ENCODE measurements at regions not wholly inside any gene's neighbourhood (a gene's known extent, or its start where the extent isn't known, plus 50 kb on each side); places are given as distances from the start of the nearest gene placed in this dataset.
"Not testable (repeated sequence)": the region's sequence is repeated elsewhere in the genome, so short reads cannot be mapped to it uniquely, and the experiment has no call there.

GRCh38 chr2:16194096-16194390, 253.7 kb downstream of the MYCN start:
- DNase-seq (ENCODE audit: low read depth): no peak

GRCh38 chr2:16192416-16193216, 252.3 kb downstream of the MYCN start:
- DNase-seq (ENCODE audit: low read depth): no peak

- DNase-seq (ENCODE audit: low read depth): no peak
Observed at GRCh38 chr2:16191431-16192200, 251.3 kb downstream of the MYCN start.

- no peak for DNase-seq (ENCODE audit: low read depth)
Observed at GRCh38 chr2:16190446-16191270, 250.3 kb downstream of the MYCN start.

- DNase-seq (ENCODE audit: low read depth): no peak
Observed at GRCh38 chr2:16189836-16190160, 249.4 kb downstream of the MYCN start.

- no peak for DNase-seq (ENCODE audit: low read depth)
Observed at GRCh38 chr2:16189029-16189835, 248.9 kb downstream of the MYCN start.

GRCh38 chr2:16188261-16188890, 248.0 kb downstream of the MYCN start:
- DNase-seq (ENCODE audit: low read depth): no peak

- no peak for DNase-seq (ENCODE audit: low read depth)
Observed at GRCh38 chr2:16187482-16187817, 247.1 kb downstream of the MYCN start.

- DNase-seq (ENCODE audit: low read depth): no peak
Observed at GRCh38 chr2:16186661-16187481, 246.5 kb downstream of the MYCN start.

GRCh38 chr2:16185801-16186272, 245.5 kb downstream of the MYCN start:
- DNase-seq (ENCODE audit: low read depth): no peak

GRCh38 chr2:16184945-16185660, 244.8 kb downstream of the MYCN start:
- no peak for DNase-seq (ENCODE audit: low read depth)

GRCh38 chr2:16184341-16184890, 244.1 kb downstream of the MYCN start:
- DNase-seq (ENCODE audit: low read depth): no peak

- no peak for DNase-seq (ENCODE audit: low read depth)
Observed at GRCh38 chr2:16183345-16183744, 243.0 kb downstream of the MYCN start.

- DNase-seq (ENCODE audit: low read depth): no peak
Observed at GRCh38 chr2:16182841-16183240, 242.5 kb downstream of the MYCN start.

- not testable (repeated sequence) for DNase-seq (ENCODE audit: low read depth)
Observed at GRCh38 chr2:16182311-16182815, 242.0 kb downstream of the MYCN start.

GRCh38 chr2:16181741-16182090, 241.4 kb downstream of the MYCN start:
- no peak for DNase-seq (ENCODE audit: low read depth)

GRCh38 chr2:16181062-16181740, 240.9 kb downstream of the MYCN start:
- no peak for DNase-seq (ENCODE audit: low read depth)

- DNase-seq (ENCODE audit: low read depth): no peak
Observed at GRCh38 chr2:16180631-16181030, 240.3 kb downstream of the MYCN start.
